ENCODE measurements at regions not wholly inside any gene's neighbourhood (a gene's known extent, or its start where the extent isn't known, plus 50 kb on each side); places are given as distances from the start of the nearest gene placed in this dataset.

- no peaks in the 10 kb centered on the region for H4K20me1 ChIP-seq (ENCODE audit: insufficient read depth)
- H3K27ac ChIP-seq (ENCODE audit: low read length): no peak overlapping the region
- no peak overlapping the region for H3K4me2 ChIP-seq (ENCODE audit: low read length)
- no peaks in the 10 kb centered on the region for H3K9me2 ChIP-seq (ENCODE audit: insufficient read depth, low read length)
- H3K79me2 ChIP-seq (replicated peaks; ENCODE audit: insufficient read depth, low read length): no peaks in the 10 kb centered on the region
- no peak overlapping the region for H3K9ac ChIP-seq (ENCODE audit: low read length)
- H3K36me3 ChIP-seq (ENCODE audit: insufficient read depth, low read length): no peaks in the 10 kb centered on the region
- no peaks in the 10 kb centered on the region for H3K9me3 ChIP-seq (ENCODE audit: low read length)
- H3F3A ChIP-seq (ENCODE audit: insufficient read depth, low read length, poor library complexity, severe bottlenecking): no peaks in the 10 kb centered on the region
- H3K27me3 ChIP-seq (ENCODE audit: insufficient read depth, low read depth, low read length): no peaks in the 10 kb centered on the region
- no peak overlapping the region for H3K4me3 ChIP-seq (ENCODE audit: low read length)
- no peak overlapping the region for H2AFZ ChIP-seq (ENCODE audit: low read depth, low read length)
- TF ChIP-seq EZH2 (IDR thresholded peaks at IDR 0.05; ENCODE audit: borderline replicate concordance, insufficient read depth, low read length, poor library complexity, severe bottlenecking): no peak
- TF ChIP-seq CTCF (IDR thresholded peaks at IDR 0.05; ENCODE audit: poor library complexity, severe bottlenecking): no peak
- TF ChIP-seq TAF1 (IDR thresholded peaks at IDR 0.05; ENCODE audit: low read depth): no peak
- TF ChIP-seq POLR2AphosphoS5 (IDR thresholded peaks at IDR 0.05): no peak
- TF ChIP-seq, protein P1, sequence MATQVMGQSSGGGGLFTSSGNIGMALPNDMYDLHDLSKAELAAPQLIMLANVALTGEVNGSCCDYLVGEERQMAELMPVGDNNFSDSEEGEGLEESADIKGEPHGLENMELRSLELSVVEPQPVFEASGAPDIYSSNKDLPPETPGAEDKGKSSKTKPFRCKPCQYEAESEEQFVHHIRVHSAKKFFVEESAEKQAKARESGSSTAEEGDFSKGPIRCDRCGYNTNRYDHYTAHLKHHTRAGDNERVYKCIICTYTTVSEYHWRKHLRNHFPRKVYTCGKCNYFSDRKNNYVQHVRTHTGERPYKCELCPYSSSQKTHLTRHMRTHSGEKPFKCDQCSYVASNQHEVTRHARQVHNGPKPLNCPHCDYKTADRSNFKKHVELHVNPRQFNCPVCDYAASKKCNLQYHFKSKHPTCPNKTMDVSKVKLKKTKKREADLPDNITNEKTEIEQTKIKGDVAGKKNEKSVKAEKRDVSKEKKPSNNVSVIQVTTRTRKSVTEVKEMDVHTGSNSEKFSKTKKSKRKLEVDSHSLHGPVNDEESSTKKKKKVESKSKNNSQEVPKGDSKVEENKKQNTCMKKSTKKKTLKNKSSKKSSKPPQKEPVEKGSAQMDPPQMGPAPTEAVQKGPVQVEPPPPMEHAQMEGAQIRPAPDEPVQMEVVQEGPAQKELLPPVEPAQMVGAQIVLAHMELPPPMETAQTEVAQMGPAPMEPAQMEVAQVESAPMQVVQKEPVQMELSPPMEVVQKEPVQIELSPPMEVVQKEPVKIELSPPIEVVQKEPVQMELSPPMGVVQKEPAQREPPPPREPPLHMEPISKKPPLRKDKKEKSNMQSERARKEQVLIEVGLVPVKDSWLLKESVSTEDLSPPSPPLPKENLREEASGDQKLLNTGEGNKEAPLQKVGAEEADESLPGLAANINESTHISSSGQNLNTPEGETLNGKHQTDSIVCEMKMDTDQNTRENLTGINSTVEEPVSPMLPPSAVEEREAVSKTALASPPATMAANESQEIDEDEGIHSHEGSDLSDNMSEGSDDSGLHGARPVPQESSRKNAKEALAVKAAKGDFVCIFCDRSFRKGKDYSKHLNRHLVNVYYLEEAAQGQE (IDR thresholded peaks at IDR 0.05; ENCODE audit: borderline replicate concordance): no peak
- no peak for TF ChIP-seq MXI1 (conservative IDR thresholded peaks at IDR 0.05; ENCODE audit: poor library complexity, severe bottlenecking)
- TF ChIP-seq RAD21 (conservative IDR thresholded peaks at IDR 0.05): no peak
- no peak for TF ChIP-seq SMC3 (conservative IDR thresholded peaks at IDR 0.05; ENCODE audit: poor library complexity)
- TF ChIP-seq EP300 (conservative IDR thresholded peaks at IDR 0.05; ENCODE audit: poor library complexity, severe bottlenecking): no peak
These were observed 151.4 kb downstream of the FBLN2 start for GRCh38 chr3:13700362-13700761.

GRCh38 chr3:13696699-13697098 lies 147.8 kb downstream of the FBLN2 start:
- H3K27ac ChIP-seq (ENCODE audit: low read length): no peak overlapping the region
- no peak overlapping the region for H3K4me2 ChIP-seq (ENCODE audit: low read length)
- H3K36me3 ChIP-seq (ENCODE audit: insufficient read depth, low read length): no peaks in the 10 kb centered on the region
- H3K9me3 ChIP-seq (ENCODE audit: low read length): no peaks in the 10 kb centered on the region
- TF ChIP-seq EP300 (conservative IDR thresholded peaks at IDR 0.05; ENCODE audit: poor library complexity, severe bottlenecking) (no peak), POLR2AphosphoS5 (IDR thresholded peaks at IDR 0.05) (no peak), MXI1 (conservative IDR thresholded peaks at IDR 0.05; ENCODE audit: poor library complexity, severe bottlenecking) (no peak), CTCF (IDR thresholded peaks at IDR 0.05; ENCODE audit: poor library complexity, severe bottlenecking) (no peak), RAD21 (conservative IDR thresholded peaks at IDR 0.05) (no peak), EZH2 (IDR thresholded peaks at IDR 0.05; ENCODE audit: borderline replicate concordance, insufficient read depth, low read length, poor library complexity, severe bottlenecking) (no peak), TAF1 (IDR thresholded peaks at IDR 0.05; ENCODE audit: low read depth) (no peak), SMC3 (conservative IDR thresholded peaks at IDR 0.05; ENCODE audit: poor library complexity) (no peak)
- TF ChIP-seq, protein P1 (IDR thresholded peaks at IDR 0.05; ENCODE audit: borderline replicate concordance): no peak
- H3F3A ChIP-seq (ENCODE audit: insufficient read depth, low read length, poor library complexity, severe bottlenecking): no peaks in the 10 kb centered on the region
- no peak overlapping the region for H2AFZ ChIP-seq (ENCODE audit: low read depth, low read length)
- H4K20me1 ChIP-seq (ENCODE audit: insufficient read depth): no peaks in the 10 kb centered on the region
- H3K9me2 ChIP-seq (ENCODE audit: insufficient read depth, low read length): no peaks in the 10 kb centered on the region
- no peaks in the 10 kb centered on the region for H3K79me2 ChIP-seq (replicated peaks; ENCODE audit: insufficient read depth, low read length)
- H3K9ac ChIP-seq (ENCODE audit: low read length): no peak overlapping the region
- no peak overlapping the region for H3K4me3 ChIP-seq (ENCODE audit: low read length)
- no peaks in the 10 kb centered on the region for H3K27me3 ChIP-seq (ENCODE audit: insufficient read depth, low read depth, low read length)

Measured in neural cell (in vitro differentiated cells).